ENCODE measurements at regions not wholly inside any gene's neighbourhood (a gene's known extent, or its start where the extent isn't known, plus 50 kb on each side); places are given as distances from the start of the nearest gene placed in this dataset.

DNA sequence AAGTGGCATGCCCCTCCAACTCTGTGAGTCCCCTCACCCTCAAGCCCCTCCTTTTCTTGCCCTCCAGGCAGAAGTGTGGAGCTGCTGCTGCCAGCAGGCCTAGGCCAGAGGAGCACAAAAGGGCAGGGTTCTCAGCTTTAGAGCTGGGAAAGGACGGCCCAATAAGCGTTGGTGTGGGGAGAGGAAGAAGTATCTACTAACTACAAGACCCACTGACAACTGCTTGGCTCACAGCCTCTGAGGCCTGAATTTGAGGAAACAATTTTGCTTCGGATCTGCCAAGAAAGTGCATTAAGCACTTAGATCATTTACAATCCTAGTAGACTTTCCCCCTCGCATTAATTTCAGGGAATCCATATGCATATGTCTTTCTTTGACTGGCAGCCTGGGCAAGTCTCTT, 179.4 kb downstream of the SNX18 start:
- TF ChIP-seq, protein P1, sequence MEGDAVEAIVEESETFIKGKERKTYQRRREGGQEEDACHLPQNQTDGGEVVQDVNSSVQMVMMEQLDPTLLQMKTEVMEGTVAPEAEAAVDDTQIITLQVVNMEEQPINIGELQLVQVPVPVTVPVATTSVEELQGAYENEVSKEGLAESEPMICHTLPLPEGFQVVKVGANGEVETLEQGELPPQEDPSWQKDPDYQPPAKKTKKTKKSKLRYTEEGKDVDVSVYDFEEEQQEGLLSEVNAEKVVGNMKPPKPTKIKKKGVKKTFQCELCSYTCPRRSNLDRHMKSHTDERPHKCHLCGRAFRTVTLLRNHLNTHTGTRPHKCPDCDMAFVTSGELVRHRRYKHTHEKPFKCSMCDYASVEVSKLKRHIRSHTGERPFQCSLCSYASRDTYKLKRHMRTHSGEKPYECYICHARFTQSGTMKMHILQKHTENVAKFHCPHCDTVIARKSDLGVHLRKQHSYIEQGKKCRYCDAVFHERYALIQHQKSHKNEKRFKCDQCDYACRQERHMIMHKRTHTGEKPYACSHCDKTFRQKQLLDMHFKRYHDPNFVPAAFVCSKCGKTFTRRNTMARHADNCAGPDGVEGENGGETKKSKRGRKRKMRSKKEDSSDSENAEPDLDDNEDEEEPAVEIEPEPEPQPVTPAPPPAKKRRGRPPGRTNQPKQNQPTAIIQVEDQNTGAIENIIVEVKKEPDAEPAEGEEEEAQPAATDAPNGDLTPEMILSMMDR (IDR thresholded peaks at IDR 0.05): no peak
- no peak for TF ChIP-seq POLR2A (IDR thresholded peaks at IDR 0.05)
- TF ChIP-seq POLR2AphosphoS5 (IDR thresholded peaks at IDR 0.05): no peak
